Endothelial cell (in vitro differentiated cells): ENCODE measurements at regions not wholly inside any gene's neighbourhood (a gene's known extent, or its start where the extent isn't known, plus 50 kb on each side); places are given as distances from the start of the nearest gene placed in this dataset.

Source experiments
- DNase-seq: peaks from one replicate; pipeline ENCODE4 v3.0.0; 2021; ENCODE audit warnings: low spot score
- H3K27ac Mint-ChIP-seq: one replicate; pipeline ENCODE4 v1.8.0; 2021; ENCODE audit warnings: mixed read lengths, inconsistent platforms; ENCODE audit not compliant: unreplicated experiment
- H3K27me3 Mint-ChIP-seq: one replicate; pipeline ENCODE4 v1.8.0; 2021; ENCODE audit warnings: mild to moderate bottlenecking, moderate library complexity, mixed read lengths, inconsistent platforms; ENCODE audit not compliant: unreplicated experiment
- H3K36me3 Mint-ChIP-seq: one replicate; pipeline ENCODE4 v1.8.0; 2021; ENCODE audit warnings: mild to moderate bottlenecking, low read depth, mixed read lengths, inconsistent platforms; ENCODE audit not compliant: unreplicated experiment
- H3K4me1 Mint-ChIP-seq: one replicate; pipeline ENCODE4 v1.8.0; 2021; ENCODE audit warnings: mild to moderate bottlenecking, mixed read lengths, inconsistent platforms; ENCODE audit not compliant: unreplicated experiment
- H3K4me3 Mint-ChIP-seq: one replicate; pipeline ENCODE4 v1.8.0; 2021; ENCODE audit warnings: mild to moderate bottlenecking, mixed read lengths, inconsistent platforms; ENCODE audit not compliant: unreplicated experiment
- H3K9me3 Mint-ChIP-seq: one replicate; pipeline ENCODE4 v1.8.0; 2021; ENCODE audit warnings: mixed read lengths, inconsistent platforms; ENCODE audit not compliant: unreplicated experiment
- TF ChIP-seq, protein P1 (sequence below): fragments of 200-600 bp; sonication (generic); IDR thresholded peaks from one replicate; pipeline ENCODE4 v1.5.0; 2021; ENCODE audit warnings: antibody characterized with exemption; ENCODE audit not compliant: unreplicated experiment

DNA sequence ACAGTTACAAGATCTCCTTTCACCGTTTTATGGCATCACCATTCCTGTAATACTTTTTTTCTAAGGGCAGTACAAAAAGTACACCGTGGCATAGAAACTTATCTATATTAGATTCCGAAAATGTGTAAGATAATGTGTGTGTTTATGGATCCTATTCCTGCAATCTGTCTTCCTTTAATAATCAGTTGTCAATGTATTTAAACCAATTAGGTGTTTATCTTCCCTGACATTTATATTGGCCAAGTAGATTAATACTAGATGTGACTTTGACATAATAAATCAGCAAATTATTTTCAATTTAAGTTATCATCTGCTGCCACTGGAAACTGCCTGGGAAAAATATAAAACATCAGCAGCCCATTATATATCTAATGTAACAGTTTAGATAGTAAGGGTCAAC lies 770.3 kb upstream of the ADGRL2 start:
- H3K9me3 Mint-ChIP-seq: no peaks in the 10 kb centered on the region
- H3K27ac Mint-ChIP-seq: no peak overlapping the region
- TF ChIP-seq, protein P1, sequence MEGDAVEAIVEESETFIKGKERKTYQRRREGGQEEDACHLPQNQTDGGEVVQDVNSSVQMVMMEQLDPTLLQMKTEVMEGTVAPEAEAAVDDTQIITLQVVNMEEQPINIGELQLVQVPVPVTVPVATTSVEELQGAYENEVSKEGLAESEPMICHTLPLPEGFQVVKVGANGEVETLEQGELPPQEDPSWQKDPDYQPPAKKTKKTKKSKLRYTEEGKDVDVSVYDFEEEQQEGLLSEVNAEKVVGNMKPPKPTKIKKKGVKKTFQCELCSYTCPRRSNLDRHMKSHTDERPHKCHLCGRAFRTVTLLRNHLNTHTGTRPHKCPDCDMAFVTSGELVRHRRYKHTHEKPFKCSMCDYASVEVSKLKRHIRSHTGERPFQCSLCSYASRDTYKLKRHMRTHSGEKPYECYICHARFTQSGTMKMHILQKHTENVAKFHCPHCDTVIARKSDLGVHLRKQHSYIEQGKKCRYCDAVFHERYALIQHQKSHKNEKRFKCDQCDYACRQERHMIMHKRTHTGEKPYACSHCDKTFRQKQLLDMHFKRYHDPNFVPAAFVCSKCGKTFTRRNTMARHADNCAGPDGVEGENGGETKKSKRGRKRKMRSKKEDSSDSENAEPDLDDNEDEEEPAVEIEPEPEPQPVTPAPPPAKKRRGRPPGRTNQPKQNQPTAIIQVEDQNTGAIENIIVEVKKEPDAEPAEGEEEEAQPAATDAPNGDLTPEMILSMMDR: no peak
- no peak for DNase-seq
- no peak overlapping the region for H3K4me3 Mint-ChIP-seq
- no peaks in the 10 kb centered on the region for H3K36me3 Mint-ChIP-seq
- H3K4me1 Mint-ChIP-seq: no peaks in the 10 kb centered on the region
- no peaks in the 10 kb centered on the region for H3K27me3 Mint-ChIP-seq

DNA sequence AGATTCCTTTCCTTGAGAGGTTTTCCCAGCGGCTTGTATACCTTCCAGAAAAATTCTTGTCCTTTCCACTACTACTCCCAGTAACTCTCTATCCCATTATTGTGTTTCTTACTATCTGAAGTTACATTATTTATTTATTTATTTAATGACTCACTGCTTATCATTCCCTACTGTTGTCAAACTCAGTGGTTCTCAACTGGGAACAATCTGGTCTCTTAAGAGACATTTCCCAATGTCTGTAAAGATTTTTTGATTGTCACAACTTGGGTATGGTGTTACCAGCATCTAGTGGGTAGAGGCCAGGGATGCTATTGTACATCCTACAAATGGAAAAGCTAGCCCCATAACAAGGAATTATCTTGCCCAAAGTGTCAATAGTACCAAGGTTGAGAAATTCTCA lies 771.5 kb upstream of the ADGRL2 start:
- H3K27me3 Mint-ChIP-seq: no peaks in the 10 kb centered on the region
- H3K27ac Mint-ChIP-seq: no peak overlapping the region
- H3K4me3 Mint-ChIP-seq: no peak overlapping the region
- TF ChIP-seq, protein P1: no peak
- H3K4me1 Mint-ChIP-seq: no peaks in the 10 kb centered on the region
- no peak for DNase-seq
- no peaks in the 10 kb centered on the region for H3K9me3 Mint-ChIP-seq
- H3K36me3 Mint-ChIP-seq: no peaks in the 10 kb centered on the region

DNA sequence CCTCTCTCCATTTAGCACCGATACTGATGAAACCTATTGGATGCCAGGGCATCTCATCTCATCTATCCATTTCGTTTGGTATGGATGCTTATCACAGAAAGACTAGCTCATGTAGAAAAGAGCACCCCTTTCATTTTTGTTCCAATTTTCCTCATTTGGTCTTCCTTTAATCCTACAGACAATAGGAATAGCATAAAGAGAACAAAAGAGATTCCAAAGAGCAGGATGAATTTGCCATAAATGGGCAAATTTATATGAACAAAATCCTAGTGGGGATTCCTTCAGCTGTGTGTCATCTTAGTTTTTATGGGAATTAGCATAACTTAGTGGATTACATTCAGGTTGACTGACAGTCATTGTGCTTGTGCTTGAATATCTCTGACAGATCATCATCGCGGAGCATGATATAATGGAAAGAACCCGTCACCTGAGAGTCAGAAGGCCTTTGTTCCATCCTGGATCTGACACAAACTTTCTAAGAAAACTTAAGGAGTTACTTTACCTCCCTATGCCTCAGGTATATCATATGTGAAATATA lies 777.5 kb upstream of the ADGRL2 start:
- Mint-ChIP-seq H3K4me1 (peaks cover 3% of the 10 kb centered on the region), H3K4me3 (no peak overlapping the region), H3K9me3 (no peaks in the 10 kb centered on the region), H3K27ac (no peak overlapping the region), H3K36me3 (no peaks in the 10 kb centered on the region), H3K27me3 (no peaks in the 10 kb centered on the region)
- DNase-seq: no peak
- TF ChIP-seq, protein P1: no peak

DNA sequence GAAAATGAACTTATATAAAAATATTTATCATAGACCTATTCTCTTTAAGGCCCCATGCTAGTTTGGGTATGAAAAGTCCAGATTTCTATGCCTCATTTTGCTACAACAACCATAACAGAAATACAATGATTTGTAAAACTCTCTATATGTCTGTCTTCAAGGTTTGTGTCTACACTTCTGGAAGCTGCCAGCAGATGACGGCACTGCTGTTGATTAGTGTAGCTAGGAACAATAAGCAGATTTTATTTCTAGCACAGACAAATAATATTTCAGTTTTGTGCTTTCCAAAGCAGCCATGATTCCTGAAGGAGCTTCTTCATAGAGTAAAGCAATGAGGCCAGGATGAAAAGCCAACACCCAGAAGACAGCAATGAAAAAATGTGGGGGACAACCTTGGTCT lies 779.6 kb upstream of the ADGRL2 start:
- H3K27ac Mint-ChIP-seq: no peak overlapping the region
- TF ChIP-seq, protein P1: no peak
- H3K36me3 Mint-ChIP-seq: no peaks in the 10 kb centered on the region
- no peaks in the 10 kb centered on the region for H3K9me3 Mint-ChIP-seq
- no peak overlapping the region for H3K4me3 Mint-ChIP-seq
- peaks cover 2% of the 10 kb centered on the region for H3K27me3 Mint-ChIP-seq
- H3K4me1 Mint-ChIP-seq: peaks cover 3% of the 10 kb centered on the region
- DNase-seq: no peak

DNA sequence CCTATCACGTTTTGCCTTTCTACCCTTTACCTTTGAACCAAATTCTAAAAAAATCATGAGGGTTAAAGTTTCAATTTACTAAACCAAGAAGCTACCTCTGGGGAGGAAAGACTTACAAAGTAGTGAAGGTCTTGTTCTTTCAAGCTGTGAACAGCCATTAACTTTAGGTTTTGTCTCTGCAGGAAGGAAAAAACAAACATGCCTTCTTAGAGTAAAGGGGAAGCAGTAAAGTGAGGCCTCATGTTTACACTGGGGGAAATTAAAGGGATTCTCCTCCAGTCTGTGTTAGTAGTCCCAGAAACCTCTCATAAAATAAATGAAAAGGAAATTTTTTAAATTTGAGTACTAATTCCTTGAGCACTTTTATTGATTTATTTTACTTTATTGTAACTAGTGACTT lies 780.2 kb upstream of the ADGRL2 start:
- H3K36me3 Mint-ChIP-seq: no peaks in the 10 kb centered on the region
- peaks cover 2% of the 10 kb centered on the region for H3K27me3 Mint-ChIP-seq
- no peak overlapping the region for H3K4me3 Mint-ChIP-seq
- DNase-seq: no peak
- H3K9me3 Mint-ChIP-seq: no peaks in the 10 kb centered on the region
- peaks cover 3% of the 10 kb centered on the region for H3K4me1 Mint-ChIP-seq
- no peak overlapping the region for H3K27ac Mint-ChIP-seq
- TF ChIP-seq, protein P1: no peak
